Sigmoid colon (tissue), 4 donors: ENCODE measurements at regions not wholly inside any gene's neighbourhood (a gene's known extent, or its start where the extent isn't known, plus 50 kb on each side); places are given as distances from the start of the nearest gene placed in this dataset.
"Not testable (repeated sequence)": the region's sequence is repeated elsewhere in the genome, so short reads cannot be mapped to it uniquely, and the experiment has no call there.

Experiments
- CTCF ChIP-seq, 4 experiments: fragments of 450-650 bp in 3 of 4; fragments of 200-600 bp in 1 of 4; IDR thresholded peaks; one replicate each; pipeline ENCODE4 v1.5.1; 2016 to 2019; ENCODE audit warnings: antibody characterized with exemption in 4 of 4, mild to moderate bottlenecking in 3 of 4, moderate library complexity in 2 of 4
- EP300 ChIP-seq, 4 donors: sonication (generic); formaldehyde crosslinking; IDR thresholded peaks; one replicate each; pipeline ENCODE4 v1.6.1; 2017; ENCODE audit warnings: antibody characterized with exemption in 4 of 4
- POLR2A ChIP-seq, 2 donors: fragments of 450-650 bp; IDR thresholded peaks; one replicate each; pipeline ENCODE4 v1.6.1; 2016; ENCODE audit warnings: antibody characterized with exemption in 2 of 2, mild to moderate bottlenecking in 2 of 2, moderate library complexity in 2 of 2
- POLR2AphosphoS5 ChIP-seq, 4 donors: sonication (generic); formaldehyde crosslinking; IDR thresholded peaks; one replicate each; pipeline ENCODE4 v1.6.1; 2017; ENCODE audit warnings: antibody characterized with exemption in 4 of 4

DNA sequence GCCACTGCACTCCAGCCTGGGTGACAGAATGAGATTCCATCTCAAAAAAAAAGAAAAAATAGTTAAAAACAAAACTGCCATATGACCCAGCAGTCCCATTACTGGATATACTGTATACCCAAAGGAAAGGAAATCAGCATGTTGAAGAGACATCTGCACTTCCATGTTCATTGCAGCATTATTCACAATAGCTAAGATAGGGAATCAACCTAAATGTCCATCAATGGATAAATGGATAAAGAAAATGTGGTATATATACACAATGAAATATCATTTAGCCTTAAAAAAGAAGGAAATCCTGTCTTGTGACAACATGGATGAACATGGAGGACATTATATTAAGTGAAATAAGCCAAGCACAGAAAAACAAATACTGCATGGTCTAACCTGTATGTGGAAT lies 160.7 kb downstream of the DUSP6 start:
- not testable (repeated sequence) for TF ChIP-seq POLR2A, CTCF, POLR2AphosphoS5, EP300 (IDR thresholded peaks at IDR 0.05)
